ENCODE measurements at regions not wholly inside any gene's neighbourhood (a gene's known extent, or its start where the extent isn't known, plus 50 kb on each side); places are given as distances from the start of the nearest gene placed in this dataset.

GRCh38 chr10:131553121-131553520 lies 241.6 kb upstream of the TCERG1L start:
- no peak overlapping the region for H3K27ac Mint-ChIP-seq (ENCODE audit: unreplicated experiment)
- no peak overlapping the region for H3K4me3 Mint-ChIP-seq (ENCODE audit: unreplicated experiment)
- H3K9me3 Mint-ChIP-seq (ENCODE audit: unreplicated experiment): peaks cover 22% of the 10 kb centered on the region

GRCh38 chr10:131553581-131553980 lies 242.1 kb upstream of the TCERG1L start:
- Mint-ChIP-seq H3K4me1 (ENCODE audit: unreplicated experiment) (no peaks in the 10 kb centered on the region), H3K4me3 (ENCODE audit: unreplicated experiment) (no peak overlapping the region), H3K9me3 (ENCODE audit: unreplicated experiment) (peaks cover 24% of the 10 kb centered on the region), H3K36me3 (ENCODE audit: unreplicated experiment) (no peaks in the 10 kb centered on the region), H3K27ac (ENCODE audit: unreplicated experiment) (no peak overlapping the region), H3K27me3 (ENCODE audit: unreplicated experiment) (no peaks in the 10 kb centered on the region)
- no peak for TF ChIP-seq CTCF (IDR thresholded peaks at IDR 0.05)
- DNase-seq (ENCODE audit: extremely low spot score, unreplicated experiment): peak; percentile 36

More at GRCh38 chr10:131553121-131553520, 241.6 kb upstream of the TCERG1L start:
- Mint-ChIP-seq H3K27me3 (ENCODE audit: unreplicated experiment) (no peaks in the 10 kb centered on the region), H3K4me1 (ENCODE audit: unreplicated experiment) (no peaks in the 10 kb centered on the region), H3K36me3 (ENCODE audit: unreplicated experiment) (no peaks in the 10 kb centered on the region)
- TF ChIP-seq CTCF (IDR thresholded peaks at IDR 0.05): no peak
- DNase-seq (ENCODE audit: extremely low spot score, unreplicated experiment): peak; percentile 57

- H3K27me3 Mint-ChIP-seq (ENCODE audit: unreplicated experiment): no peaks in the 10 kb centered on the region
- H3K36me3 Mint-ChIP-seq (ENCODE audit: unreplicated experiment): no peaks in the 10 kb centered on the region
- peak; percentile 54 for DNase-seq (ENCODE audit: extremely low spot score, unreplicated experiment)
- peaks cover 27% of the 10 kb centered on the region for H3K9me3 Mint-ChIP-seq (ENCODE audit: unreplicated experiment)
- TF ChIP-seq CTCF (IDR thresholded peaks at IDR 0.05): no peak
- H3K4me1 Mint-ChIP-seq (ENCODE audit: unreplicated experiment): no peaks in the 10 kb centered on the region
- H3K27ac Mint-ChIP-seq (ENCODE audit: unreplicated experiment): no peak overlapping the region
- no peak overlapping the region for H3K4me3 Mint-ChIP-seq (ENCODE audit: unreplicated experiment)
Observed at GRCh38 chr10:131554821-131555220, 243.3 kb upstream of the TCERG1L start.

GRCh38 chr10:131555406-131555805 lies 243.9 kb upstream of the TCERG1L start:
- Mint-ChIP-seq H3K27me3 (ENCODE audit: unreplicated experiment) (no peaks in the 10 kb centered on the region), H3K36me3 (ENCODE audit: unreplicated experiment) (no peaks in the 10 kb centered on the region), H3K4me1 (ENCODE audit: unreplicated experiment) (no peaks in the 10 kb centered on the region), H3K9me3 (ENCODE audit: unreplicated experiment) (peaks cover 25% of the 10 kb centered on the region), H3K4me3 (ENCODE audit: unreplicated experiment) (no peak overlapping the region), H3K27ac (ENCODE audit: unreplicated experiment) (no peak overlapping the region)
- DNase-seq (ENCODE audit: extremely low spot score, unreplicated experiment): peak; percentile 66
- TF ChIP-seq CTCF (IDR thresholded peaks at IDR 0.05): no peak

- TF ChIP-seq CTCF (IDR thresholded peaks at IDR 0.05): no peak
- H3K9me3 Mint-ChIP-seq (ENCODE audit: unreplicated experiment): peaks cover 18% of the 10 kb centered on the region
- no peak overlapping the region for H3K27ac Mint-ChIP-seq (ENCODE audit: unreplicated experiment)
- no peaks in the 10 kb centered on the region for H3K27me3 Mint-ChIP-seq (ENCODE audit: unreplicated experiment)
- no peaks in the 10 kb centered on the region for H3K36me3 Mint-ChIP-seq (ENCODE audit: unreplicated experiment)
- peak; percentile 76 for DNase-seq (ENCODE audit: extremely low spot score, unreplicated experiment)
- no peaks in the 10 kb centered on the region for H3K4me1 Mint-ChIP-seq (ENCODE audit: unreplicated experiment)
- H3K4me3 Mint-ChIP-seq (ENCODE audit: unreplicated experiment): no peak overlapping the region
Observed at GRCh38 chr10:131556061-131556896, 244.8 kb upstream of the TCERG1L start.

Data from osteocyte (in vitro differentiated cells).